ENCODE measurements at regions not wholly inside any gene's neighbourhood (a gene's known extent, or its start where the extent isn't known, plus 50 kb on each side); places are given as distances from the start of the nearest gene placed in this dataset.

- no peaks in the 10 kb centered on the region for H3F3A ChIP-seq (ENCODE audit: insufficient read depth, low read length)
- H3K4me1 ChIP-seq (ENCODE audit: insufficient read depth, low read length, severe bottlenecking) = no peaks in the 10 kb centered on the region
- no peaks in the 10 kb centered on the region for H4K20me1 ChIP-seq (ENCODE audit: insufficient read depth, low read length)
- no peaks in the 10 kb centered on the region for H3K36me3 ChIP-seq (ENCODE audit: insufficient read depth, low read length)
- TF ChIP-seq EZH2 (IDR thresholded peaks at IDR 0.05; ENCODE audit: borderline replicate concordance, low read length) (no peak), CTCF (IDR thresholded peaks at IDR 0.05; ENCODE audit: low read length) (no peak)
- no peak overlapping the region for H3K4me3 ChIP-seq (ENCODE audit: low read depth, low read length, poor library complexity, severe bottlenecking)
- no peaks in the 10 kb centered on the region for H3K27me3 ChIP-seq (ENCODE audit: insufficient read depth, low read length)
- H3K9me2 ChIP-seq (ENCODE audit: low read depth, low read length) = no peaks in the 10 kb centered on the region
- no peak overlapping the region for H3K27ac ChIP-seq (ENCODE audit: low read depth, low read length, poor library complexity, severe bottlenecking)
- H2AFZ ChIP-seq (ENCODE audit: low read length) = no peak overlapping the region
- no peak overlapping the region for H3K9ac ChIP-seq (ENCODE audit: low read length)
- no peaks in the 10 kb centered on the region for H3K79me2 ChIP-seq (ENCODE audit: insufficient read depth, low read length)
- no peak overlapping the region for H3K4me2 ChIP-seq (ENCODE audit: low read length)
- no peaks in the 10 kb centered on the region for H3K9me3 ChIP-seq (ENCODE audit: low read length)
Measured at GRCh38 chr20:41874658-41875057, 256.5 kb upstream of the CHD6 start.

- no peak overlapping the region for H3K9ac ChIP-seq (ENCODE audit: low read length)
- TF ChIP-seq EZH2 (IDR thresholded peaks at IDR 0.05; ENCODE audit: borderline replicate concordance, low read length) (no peak), CTCF (IDR thresholded peaks at IDR 0.05; ENCODE audit: low read length) (no peak)
- no peaks in the 10 kb centered on the region for H3K27me3 ChIP-seq (ENCODE audit: insufficient read depth, low read length)
- H3K27ac ChIP-seq (ENCODE audit: low read depth, low read length, poor library complexity, severe bottlenecking) = no peak overlapping the region
- H3K9me2 ChIP-seq (ENCODE audit: low read depth, low read length) = no peaks in the 10 kb centered on the region
- no peaks in the 10 kb centered on the region for H3F3A ChIP-seq (ENCODE audit: insufficient read depth, low read length)
- no peak overlapping the region for H3K4me2 ChIP-seq (ENCODE audit: low read length)
- no peaks in the 10 kb centered on the region for H3K36me3 ChIP-seq (ENCODE audit: insufficient read depth, low read length)
- no peaks in the 10 kb centered on the region for H4K20me1 ChIP-seq (ENCODE audit: insufficient read depth, low read length)
- H3K4me3 ChIP-seq (ENCODE audit: low read depth, low read length, poor library complexity, severe bottlenecking) = no peak overlapping the region
- H3K9me3 ChIP-seq (ENCODE audit: low read length) = 0 out of 2 replicates have a peak, but pooled peaks cover 2% of the 10 kb centered on the region
- no peak overlapping the region for H2AFZ ChIP-seq (ENCODE audit: low read length)
- H3K79me2 ChIP-seq (ENCODE audit: insufficient read depth, low read length) = no peaks in the 10 kb centered on the region
- H3K4me1 ChIP-seq (ENCODE audit: insufficient read depth, low read length, severe bottlenecking) = no peaks in the 10 kb centered on the region
Measured at GRCh38 chr20:41872930-41873329, 254.8 kb upstream of the CHD6 start.

GRCh38 chr20:41870869-41871462, 252.8 kb upstream of the CHD6 start:
- H3K36me3 ChIP-seq (ENCODE audit: insufficient read depth, low read length) = no peaks in the 10 kb centered on the region
- TF ChIP-seq CTCF (IDR thresholded peaks at IDR 0.05; ENCODE audit: low read length) (no peak), EZH2 (IDR thresholded peaks at IDR 0.05; ENCODE audit: borderline replicate concordance, low read length) (no peak)
- H3K4me3 ChIP-seq (ENCODE audit: low read depth, low read length, poor library complexity, severe bottlenecking) = no peak overlapping the region
- no peak overlapping the region for H3K9ac ChIP-seq (ENCODE audit: low read length)
- no peak overlapping the region for H2AFZ ChIP-seq (ENCODE audit: low read length)
- H3K9me2 ChIP-seq (ENCODE audit: low read depth, low read length) = no peaks in the 10 kb centered on the region
- 0 out of 2 replicates have a peak, but pooled peaks cover 2% of the 10 kb centered on the region for H3K9me3 ChIP-seq (ENCODE audit: low read length)
- no peaks in the 10 kb centered on the region for H3K27me3 ChIP-seq (ENCODE audit: insufficient read depth, low read length)
- H4K20me1 ChIP-seq (ENCODE audit: insufficient read depth, low read length) = no peaks in the 10 kb centered on the region
- no peaks in the 10 kb centered on the region for H3K4me1 ChIP-seq (ENCODE audit: insufficient read depth, low read length, severe bottlenecking)
- no peaks in the 10 kb centered on the region for H3K79me2 ChIP-seq (ENCODE audit: insufficient read depth, low read length)
- H3K4me2 ChIP-seq (ENCODE audit: low read length) = no peak overlapping the region
- no peak overlapping the region for H3K27ac ChIP-seq (ENCODE audit: low read depth, low read length, poor library complexity, severe bottlenecking)
- no peaks in the 10 kb centered on the region for H3F3A ChIP-seq (ENCODE audit: insufficient read depth, low read length)
